Left kidney (tissue), 1 donor: ENCODE measurements at regions not wholly inside any gene's neighbourhood (a gene's known extent, or its start where the extent isn't known, plus 50 kb on each side); places are given as distances from the start of the nearest gene placed in this dataset.
"Not testable (repeated sequence)": the region's sequence is repeated elsewhere in the genome, so short reads cannot be mapped to it uniquely, and the experiment has no call there.

Experiments
- DNase-seq: peaks from one replicate; pipeline ENCODE4 v3.0.0-alpha.2; 2013

- peak; percentile 27 for DNase-seq
Observed at GRCh38 chr16:13806671-13807070, 113.3 kb upstream of the ERCC4 start.

DNA sequence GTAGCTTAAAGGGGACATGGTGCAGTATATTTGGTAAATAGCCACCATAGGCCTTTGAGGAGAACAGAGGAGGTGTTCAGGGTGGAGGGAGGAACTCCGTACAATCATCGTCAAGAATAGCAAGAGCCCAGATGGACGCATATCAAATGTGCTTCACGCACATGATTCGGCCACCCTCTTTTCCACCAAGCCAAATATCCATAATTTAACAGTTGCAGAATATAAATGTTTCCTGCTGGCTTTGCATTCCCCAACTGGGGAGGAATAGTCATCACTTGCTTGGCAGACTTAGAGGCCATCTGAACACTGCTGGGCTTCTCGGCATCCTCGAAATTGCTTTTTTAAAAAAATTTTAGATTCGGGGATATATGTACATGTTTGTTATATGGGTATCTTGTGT is 111.9 kb upstream of the ERCC4 start:
- no peak for DNase-seq

- DNase-seq: no peak
Observed at GRCh38 chr16:13809765-13810164, 110.2 kb upstream of the ERCC4 start.

DNA sequence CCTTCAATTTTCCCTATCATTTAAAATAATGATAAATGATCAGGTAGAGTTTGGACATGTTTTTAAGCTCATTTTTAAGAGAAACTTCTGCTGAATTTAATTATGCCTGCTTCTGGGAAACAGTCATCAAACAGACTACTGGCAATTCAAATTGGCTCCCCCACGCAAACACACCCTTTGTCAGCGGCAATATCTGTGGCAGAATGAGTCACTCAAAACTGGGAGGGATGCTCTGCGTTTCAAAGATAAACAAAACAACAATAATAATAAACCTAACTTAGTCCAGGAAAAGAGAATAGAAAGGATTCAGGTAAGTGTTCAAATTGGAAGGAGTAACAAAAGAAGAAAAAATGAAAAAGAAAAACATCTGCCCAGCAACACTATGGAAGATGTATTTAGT is 108.1 kb upstream of the ERCC4 start:
- no peak for DNase-seq

GRCh38 chr16:13816701-13817100 is 103.3 kb upstream of the ERCC4 start:
- no peak for DNase-seq

DNA sequence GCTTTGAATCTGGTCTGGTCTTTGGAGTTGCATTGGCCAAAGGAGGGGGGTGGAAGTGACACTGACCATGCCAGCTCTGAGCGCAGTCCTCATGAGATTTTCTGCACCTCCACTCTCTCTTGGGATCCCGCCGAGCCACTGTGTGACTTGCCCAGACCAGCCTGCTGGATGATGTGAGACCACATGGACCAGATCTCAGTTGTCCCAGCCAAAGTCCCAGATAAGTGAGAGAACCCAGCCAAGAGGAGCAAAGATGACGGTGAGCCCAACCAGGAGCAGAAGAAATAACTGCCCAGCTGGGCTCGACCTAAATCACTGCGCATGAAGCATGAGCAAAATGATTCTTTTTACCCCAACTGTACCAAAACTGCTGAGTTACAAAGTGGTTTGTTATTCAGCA is 96.5 kb upstream of the ERCC4 start:
- DNase-seq: no peak

GRCh38 chr16:13829697-13830299 is 90.2 kb upstream of the ERCC4 start:
- no peak for DNase-seq

DNA sequence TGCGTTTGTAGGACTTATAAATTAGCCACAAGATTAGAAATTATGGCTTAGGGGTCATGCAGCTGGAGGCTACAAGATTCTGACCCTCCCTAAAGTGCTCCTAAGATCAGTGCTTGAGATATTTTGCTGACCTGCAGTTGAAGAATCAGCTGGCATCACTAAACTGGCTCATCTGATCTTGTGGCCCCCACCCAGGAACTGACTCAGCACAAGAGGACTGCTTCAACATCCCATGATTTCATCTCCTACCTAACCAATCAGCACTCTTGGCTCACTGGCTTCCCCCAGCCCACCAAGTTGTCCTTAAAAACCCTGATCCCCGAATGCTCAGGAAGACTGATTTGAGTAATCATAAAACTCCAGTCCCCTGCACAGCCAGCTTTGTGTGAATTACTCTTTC is 86.4 kb upstream of the ERCC4 start:
- DNase-seq: no peak

DNA sequence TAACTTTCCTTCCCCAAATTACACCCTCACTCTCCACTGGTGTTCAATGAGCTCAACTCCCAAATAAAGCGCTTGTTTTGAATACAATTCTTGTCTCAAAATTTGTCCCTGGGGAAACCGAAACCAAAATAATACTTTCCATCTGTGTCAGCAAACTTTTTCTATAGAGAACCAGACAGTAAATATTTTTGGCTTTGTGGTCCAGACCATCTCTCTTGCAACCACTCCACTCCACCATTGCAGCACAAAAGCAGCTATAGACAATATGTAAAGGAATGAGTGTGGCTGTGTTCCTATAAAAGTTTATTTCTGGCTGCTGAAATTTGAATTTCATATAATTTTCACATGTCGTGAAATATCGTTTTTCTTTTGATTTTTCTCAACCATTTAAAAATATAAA is 84.6 kb upstream of the ERCC4 start:
- no peak for DNase-seq

DNA sequence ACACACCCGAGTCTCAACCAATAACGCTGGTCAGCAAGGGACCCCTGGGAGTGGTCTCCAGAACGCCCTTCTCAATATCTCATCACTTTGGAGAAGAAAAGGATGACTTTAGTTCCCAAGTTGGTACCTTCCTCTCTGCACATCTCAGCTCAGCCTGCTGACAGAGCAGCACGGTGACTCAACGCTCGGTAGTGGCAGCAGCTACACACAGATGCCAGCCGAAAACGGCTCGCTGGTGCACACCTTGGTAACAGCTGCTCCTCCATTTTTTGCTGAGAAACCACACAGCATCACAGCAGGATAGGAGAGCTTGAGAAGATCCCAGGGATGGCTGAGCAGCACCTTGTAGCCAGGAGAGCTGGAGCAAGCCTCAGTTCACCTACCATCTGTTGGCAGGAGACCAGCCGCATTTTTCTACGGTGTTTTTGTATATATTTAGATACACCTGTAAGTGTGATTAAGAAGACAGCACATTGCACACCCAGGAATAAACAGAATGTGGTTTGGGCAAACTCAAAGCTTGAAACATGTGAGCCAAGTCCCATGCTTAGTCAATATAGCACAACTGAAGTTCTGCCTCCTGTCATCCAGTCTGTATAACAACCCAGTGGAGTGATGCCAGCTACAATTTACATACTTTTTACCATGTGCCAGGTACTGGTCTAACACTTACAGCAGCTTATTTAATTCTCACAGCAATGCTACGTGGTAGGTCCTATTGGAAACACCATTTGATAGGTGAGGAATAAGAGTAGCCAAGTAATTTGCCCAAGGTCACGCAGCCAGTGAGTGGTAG is 83.8 kb upstream of the ERCC4 start:
- DNase-seq: no peak

GRCh38 chr16:13838401-13839190 is 81.4 kb upstream of the ERCC4 start:
- no peak for DNase-seq

DNA sequence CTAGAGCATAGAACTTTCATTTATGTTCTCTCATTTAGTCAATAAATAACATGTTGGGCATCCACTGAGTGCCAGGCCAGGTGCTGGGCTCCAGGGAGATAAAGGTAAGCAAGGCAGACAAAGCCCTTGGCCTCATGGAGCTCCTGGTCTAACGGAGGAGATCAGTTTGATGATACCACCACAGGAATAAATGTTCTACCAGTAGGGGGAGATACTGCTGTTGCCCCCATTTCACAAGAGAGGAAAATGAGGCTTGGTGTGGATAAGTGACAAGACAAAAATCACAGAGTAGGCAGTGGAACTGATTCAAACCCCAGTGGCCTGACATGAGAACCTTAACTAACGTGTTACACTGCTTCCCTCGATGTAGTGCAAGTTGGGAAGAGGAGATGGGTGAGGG is 80.4 kb upstream of the ERCC4 start:
- DNase-seq: no peak

DNA sequence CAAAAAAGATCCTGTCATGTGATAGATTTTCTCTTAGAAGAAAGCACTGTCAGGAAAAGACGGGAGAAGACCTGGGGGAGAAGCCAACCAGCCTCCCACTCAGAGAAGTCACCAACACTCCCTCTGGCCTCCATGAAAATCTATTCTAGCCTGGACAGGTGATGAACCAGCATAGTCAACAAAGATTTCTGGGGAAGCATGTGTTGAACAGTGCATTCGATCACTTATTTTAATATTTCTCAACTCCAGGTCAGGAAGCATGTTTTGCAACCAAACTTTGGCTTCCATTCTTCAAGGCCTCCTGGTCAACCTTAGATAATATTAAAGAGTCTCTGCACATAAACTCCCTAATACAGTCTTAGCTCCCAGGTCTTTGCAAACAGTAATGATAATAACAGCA is 74.7 kb upstream of the ERCC4 start:
- no peak for DNase-seq

DNA sequence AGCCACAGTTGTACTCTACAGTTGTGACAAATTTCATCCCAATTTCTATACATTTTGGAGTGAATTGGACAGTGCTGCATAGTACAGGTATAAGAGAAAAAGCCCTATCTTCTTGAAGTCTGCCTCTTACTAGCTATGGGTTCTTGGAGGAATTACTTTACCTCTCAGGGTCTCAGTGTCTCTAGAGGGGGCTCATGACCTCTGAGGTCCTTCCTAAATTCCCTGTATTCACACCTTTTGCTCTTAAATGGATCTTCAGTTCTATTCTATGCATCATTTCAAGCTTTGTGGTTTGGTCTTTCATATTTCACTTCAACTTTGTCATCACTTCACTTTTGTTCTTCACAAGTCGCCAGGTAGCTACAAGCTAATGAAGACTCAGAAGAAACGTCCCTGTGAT is 71.2 kb upstream of the ERCC4 start:
- DNase-seq: no peak

GRCh38 chr16:13850173-13850572 is 69.8 kb upstream of the ERCC4 start:
- not testable (repeated sequence) for DNase-seq

- DNase-seq: no peak
Observed at GRCh38 chr16:13852827-13853226, 67.1 kb upstream of the ERCC4 start.

GRCh38 chr16:13856398-13856797 is 63.6 kb upstream of the ERCC4 start:
- DNase-seq: no peak

DNA sequence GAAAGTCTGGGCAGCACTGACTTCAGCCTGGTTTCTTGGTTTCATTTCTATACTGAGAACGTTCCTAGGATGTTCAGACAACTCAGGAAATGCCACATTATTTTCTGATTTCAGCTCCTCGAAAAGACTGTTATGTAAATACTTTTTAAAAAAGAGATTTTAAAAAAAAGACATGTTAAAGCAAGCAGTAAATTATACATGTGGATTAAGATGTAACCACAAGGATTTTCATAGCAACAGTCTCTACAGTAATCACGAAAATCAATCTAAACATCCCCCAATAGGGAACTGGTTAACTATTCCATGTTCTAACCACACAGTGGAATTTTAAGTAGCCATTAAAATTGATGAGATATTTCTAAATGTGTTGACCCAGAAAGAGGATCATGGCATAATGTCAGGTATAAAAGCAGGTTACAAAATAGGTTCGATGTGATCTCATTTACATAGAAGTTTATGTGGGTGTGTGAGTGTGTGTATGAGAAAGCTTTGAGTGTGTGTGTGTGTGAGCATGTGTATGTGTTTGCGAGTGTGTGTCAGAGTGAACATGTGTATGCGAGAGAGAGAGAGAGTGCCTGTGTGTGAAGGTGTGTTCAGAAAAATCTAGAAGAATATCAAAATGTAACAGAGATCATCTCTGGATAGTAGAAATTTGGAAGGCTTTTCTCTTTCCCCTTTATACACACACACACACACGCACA is 63.0 kb upstream of the ERCC4 start:
- DNase-seq: no peak

- no peak for DNase-seq
Observed at GRCh38 chr16:13858873-13859580, 60.9 kb upstream of the ERCC4 start.

DNA sequence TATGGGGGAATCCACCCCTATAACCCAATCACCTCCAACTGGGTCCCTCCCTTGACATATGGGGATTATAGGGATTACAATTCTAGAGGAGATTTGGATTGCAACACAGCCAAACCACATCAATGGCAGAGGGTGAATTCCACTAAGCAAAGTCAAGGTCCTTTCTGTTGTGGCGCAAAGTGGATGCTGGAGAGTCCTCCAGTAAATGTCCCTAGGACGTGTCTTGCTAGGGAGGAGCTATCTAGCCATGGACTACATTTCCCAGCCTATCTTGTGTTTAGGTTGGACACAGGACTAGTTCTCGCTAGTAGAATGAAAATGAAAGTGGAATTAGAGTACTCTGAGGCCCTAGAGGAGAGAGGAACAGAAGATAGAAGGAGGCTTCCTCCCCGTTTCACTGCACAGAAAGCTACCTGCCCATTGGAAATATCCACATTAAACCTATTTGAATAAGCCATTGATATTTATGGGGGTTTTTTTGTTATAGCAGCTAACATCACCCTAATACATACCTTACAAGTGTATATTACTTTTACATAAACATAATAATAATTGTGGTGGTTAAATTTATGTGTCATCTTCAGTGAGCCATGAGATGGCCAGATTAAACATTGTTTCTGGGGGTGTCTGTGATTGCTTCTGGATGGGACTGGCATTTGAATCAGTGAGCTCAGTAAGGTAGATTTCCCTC is 56.7 kb upstream of the ERCC4 start:
- DNase-seq: no peak

DNA sequence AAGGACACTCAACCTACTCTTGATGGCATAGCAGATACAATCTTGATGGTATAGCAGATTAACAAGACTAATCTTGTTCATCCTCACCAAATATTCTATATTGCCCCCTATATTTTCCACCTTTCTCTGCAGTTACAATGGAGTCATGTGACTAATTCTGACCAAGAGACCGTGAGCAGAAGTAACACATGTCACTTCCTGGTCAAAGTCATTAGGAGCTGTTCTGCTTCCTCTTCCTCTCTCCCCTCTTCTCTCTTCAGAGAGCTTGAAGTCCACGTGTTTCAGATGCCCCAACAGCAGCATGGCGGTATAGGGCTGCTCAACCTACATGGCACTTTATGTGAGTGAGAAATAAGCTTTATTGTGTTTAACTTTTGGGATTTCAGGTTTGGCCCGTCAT is 55.3 kb upstream of the ERCC4 start:
- no peak for DNase-seq
